GM21447 (cell line): ENCODE measurements at regions not wholly inside any gene's neighbourhood (a gene's known extent, or its start where the extent isn't known, plus 50 kb on each side); places are given as distances from the start of the nearest gene placed in this dataset.
"Not testable (repeated sequence)": the region's sequence is repeated elsewhere in the genome, so short reads cannot be mapped to it uniquely, and the experiment has no call there.

Source experiments
- ATAC-seq: cut with Tn5 transposase; IDR thresholded peaks from one replicate; pipeline ENCODE4 v1.9.1; 2021; ENCODE audit not compliant: unreplicated experiment

- ATAC-seq = no peak
Measured at GRCh38 chr2:62412347-62412742, 93.7 kb downstream of the TMEM17 start.

DNA sequence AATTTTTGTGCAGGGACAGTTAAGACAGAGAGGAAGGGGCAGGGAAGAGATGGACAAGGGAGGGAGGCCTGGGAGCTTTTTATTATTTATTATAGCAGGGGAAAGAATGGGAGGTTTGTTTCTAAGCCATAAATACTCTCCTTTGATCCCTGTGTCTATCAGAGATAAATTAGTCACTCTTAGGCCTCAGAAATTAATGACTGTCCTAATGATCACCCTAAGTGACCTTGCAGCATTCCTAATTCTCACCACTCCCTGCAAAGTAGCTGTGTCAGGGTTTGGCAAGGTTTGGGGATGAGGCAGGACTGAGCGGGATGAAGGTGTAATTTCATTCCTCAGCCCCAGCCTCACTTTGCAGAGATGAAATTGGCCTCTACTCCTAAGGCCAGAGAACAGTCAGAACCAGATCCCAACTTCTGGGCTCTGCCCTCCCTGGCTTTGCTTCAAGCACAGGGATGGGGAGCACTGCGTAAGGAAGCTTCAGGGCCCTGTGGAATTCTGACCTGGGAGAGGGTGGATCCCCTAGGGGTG is 95.0 kb downstream of the TMEM17 start:
- no peak for ATAC-seq

DNA sequence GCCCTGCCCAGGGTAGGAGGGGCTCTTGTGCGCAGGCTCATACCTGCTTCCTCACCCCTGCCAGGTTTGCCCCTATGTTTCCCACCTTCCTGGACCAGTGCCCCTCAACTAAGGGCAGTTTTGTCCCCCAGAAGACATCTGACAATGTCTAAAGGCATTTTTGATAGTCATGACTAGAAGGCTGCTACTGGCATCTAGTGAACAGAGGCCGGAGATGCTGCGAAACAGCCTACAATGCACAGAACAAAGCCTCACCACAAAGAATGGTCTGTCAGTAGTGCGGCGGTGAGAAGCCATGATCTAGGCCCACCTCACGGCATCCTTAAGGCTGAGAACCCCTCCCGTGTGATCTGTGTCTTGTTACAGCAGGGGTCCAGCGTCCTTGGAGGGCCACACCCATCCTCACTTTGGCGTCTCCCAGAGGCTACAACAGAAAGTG is 96.0 kb downstream of the TMEM17 start:
- ATAC-seq = no peak

GRCh38 chr2:62409442-62409841 is 96.6 kb downstream of the TMEM17 start:
- ATAC-seq = no peak

DNA sequence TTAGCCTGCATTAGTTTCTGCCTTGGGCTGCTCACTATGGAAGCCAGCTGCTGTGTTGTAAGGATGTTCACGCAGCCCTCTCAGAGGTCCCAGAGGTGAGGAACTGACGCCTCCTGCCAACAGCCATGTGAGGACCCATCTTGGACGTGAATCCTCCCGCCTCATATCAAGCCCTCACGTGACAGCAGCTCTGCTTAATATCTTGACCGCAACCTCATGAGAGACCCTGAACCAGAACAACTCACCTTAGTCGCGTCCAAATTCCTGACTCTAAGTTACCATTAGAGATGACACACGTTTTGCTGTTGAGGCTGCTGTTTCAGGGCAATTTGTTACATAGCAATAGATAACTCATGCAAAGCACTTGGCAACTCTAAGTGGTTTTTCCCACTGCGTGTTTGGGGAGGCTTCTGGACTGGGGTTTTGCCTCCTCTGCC is 97.7 kb downstream of the TMEM17 start:
- ATAC-seq = no peak

- no peak for ATAC-seq
Measured at GRCh38 chr2:62407838-62408237, 98.2 kb downstream of the TMEM17 start.

DNA sequence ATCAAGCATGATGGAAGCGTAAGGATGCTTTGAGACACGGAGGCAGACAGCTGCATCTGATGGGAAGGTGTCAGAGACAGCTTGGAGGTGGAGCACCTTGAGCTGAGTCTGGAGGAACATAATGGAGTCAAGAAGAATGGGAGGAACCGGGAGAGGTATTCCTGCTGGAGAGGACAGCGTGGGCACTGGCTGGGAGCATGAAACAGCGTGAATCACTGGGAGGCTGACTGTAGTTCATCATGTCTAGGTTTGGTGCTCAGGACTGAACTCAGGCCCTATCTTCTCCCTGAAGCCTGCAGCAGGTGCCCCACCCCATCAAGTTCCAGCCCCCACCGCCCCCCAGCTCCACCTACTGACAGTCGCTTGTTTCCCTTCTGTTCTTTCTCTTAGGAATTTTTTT is 98.6 kb downstream of the TMEM17 start:
- no peak for ATAC-seq

GRCh38 chr2:62406573-62407043 is 99.4 kb downstream of the TMEM17 start:
- ATAC-seq = peak; percentile 52

- no peak for ATAC-seq
Measured at GRCh38 chr2:62404913-62405312, 101.1 kb downstream of the TMEM17 start.

- ATAC-seq = no peak
Measured at GRCh38 chr2:62402156-62402555, 103.8 kb downstream of the TMEM17 start.

GRCh38 chr2:62398356-62398755 is 107.6 kb downstream of the TMEM17 start:
- no peak for ATAC-seq

DNA sequence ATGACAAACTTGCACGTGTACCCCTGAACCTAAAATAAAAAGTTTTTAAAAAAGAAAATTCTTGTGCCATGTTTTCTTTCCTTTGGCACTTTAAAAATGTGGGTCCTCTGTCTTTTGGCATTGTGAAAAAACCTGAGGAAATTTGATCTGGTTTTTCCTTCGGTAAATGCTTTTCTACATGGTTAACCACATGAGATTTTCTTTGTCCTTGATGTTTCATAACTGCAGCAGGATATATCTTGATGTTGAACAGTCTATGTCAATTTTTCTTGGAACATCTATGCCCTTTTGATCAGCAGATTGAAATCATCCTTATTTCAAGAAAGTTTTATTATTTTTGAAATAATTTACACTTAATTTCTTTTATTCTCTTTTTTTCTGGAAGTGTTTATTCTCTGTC is 109.1 kb downstream of the TMEM17 start:
- ATAC-seq = no peak

DNA sequence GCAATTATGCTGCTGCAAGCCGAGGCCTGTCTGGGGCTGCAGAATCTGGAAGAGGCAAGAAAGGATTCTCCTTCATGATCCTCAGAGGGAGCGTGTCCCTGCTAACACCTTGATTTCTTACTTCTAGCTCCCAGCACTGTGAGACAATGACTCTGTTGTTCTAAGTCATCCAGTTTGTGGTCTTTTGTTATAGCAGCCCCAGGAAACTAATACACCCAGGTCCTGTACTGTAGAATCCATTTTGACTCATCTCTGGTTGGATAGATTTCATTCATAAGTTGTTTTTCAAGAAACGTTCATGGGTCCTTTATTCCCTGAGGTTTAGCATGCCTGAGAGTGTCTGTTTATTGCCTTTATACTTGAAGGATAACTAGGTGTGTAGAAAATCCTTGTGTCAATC is 112.7 kb downstream of the TMEM17 start:
- ATAC-seq = no peak

- no peak for ATAC-seq
Measured at GRCh38 chr2:62391696-62392095, 114.3 kb downstream of the TMEM17 start.

- not testable (repeated sequence) for ATAC-seq
Measured at GRCh38 chr2:62386378-62386777, 119.6 kb downstream of the TMEM17 start.

GRCh38 chr2:62383846-62384245 is 122.1 kb downstream of the TMEM17 start:
- ATAC-seq = no peak

GRCh38 chr2:62382757-62383156 is 123.2 kb downstream of the TMEM17 start:
- no peak for ATAC-seq

- ATAC-seq = no peak
Measured at GRCh38 chr2:62382122-62382521, 123.9 kb downstream of the TMEM17 start.

DNA sequence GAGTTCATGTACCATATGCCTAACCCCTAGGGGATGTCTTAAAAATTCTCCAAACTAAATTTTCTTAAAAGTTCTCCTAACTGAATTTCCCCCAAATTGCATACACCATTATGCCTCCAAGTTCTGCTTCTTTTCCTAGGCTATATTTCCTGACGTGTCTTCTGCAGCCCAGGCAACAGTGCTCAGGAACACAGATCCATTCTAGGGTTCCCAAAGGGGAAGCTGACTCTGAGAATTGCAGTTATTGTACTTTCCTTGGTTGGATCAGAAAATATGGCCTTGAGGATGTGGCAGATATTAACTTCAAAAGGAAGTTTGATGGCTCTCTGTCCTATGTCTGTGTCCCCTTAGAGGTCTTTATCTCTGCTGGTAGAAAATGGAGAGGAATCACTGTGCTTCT is 124.3 kb downstream of the TMEM17 start:
- ATAC-seq = no peak

- ATAC-seq = no peak
Measured at GRCh38 chr2:62379566-62379965, 126.4 kb downstream of the TMEM17 start.

DNA sequence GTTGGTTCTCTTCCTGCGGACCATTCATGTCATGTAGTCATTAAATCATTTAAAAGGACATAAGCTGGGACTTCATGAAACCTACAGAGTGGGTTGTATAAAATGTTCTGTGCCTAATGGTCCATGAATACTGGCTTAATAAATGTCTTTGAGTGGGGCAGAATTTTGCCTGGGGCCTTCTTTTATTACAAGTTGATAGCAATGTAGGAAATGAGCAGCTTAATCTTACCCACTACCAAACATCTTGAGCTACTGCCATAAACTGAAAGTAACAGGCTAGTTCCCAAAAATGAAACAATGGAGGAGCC is 130.9 kb downstream of the TMEM17 start:
- no peak for ATAC-seq

- ATAC-seq = no peak
Measured at GRCh38 chr2:62374301-62375112, 131.5 kb downstream of the TMEM17 start.

- ATAC-seq = no peak
Measured at GRCh38 chr2:62372824-62373223, 133.2 kb downstream of the TMEM17 start.
